Parathyroid adenoma (tissue), 2 donors: ENCODE measurements at regions not wholly inside any gene's neighbourhood (a gene's known extent, or its start where the extent isn't known, plus 50 kb on each side); places are given as distances from the start of the nearest gene placed in this dataset.

Experiments
- H2AFZ ChIP-seq: fragments of 300-600 bp; sonication (generic); one replicate; pipeline ENCODE4 v1.7.0; 2017; ENCODE audit warnings: antibody characterized with exemption, mild to moderate bottlenecking
- H3K27ac ChIP-seq: fragments of 300-600 bp; sonication (generic); one replicate; pipeline ENCODE4 v1.7.0; 2017
- H3K27me3 ChIP-seq: fragments of 300-600 bp; sonication (generic); one replicate; pipeline ENCODE4 v1.7.0; 2017; ENCODE audit warnings: low read length; ENCODE audit not compliant: control insufficient read depth, insufficient read depth
- H3K36me3 ChIP-seq: fragments of 300-600 bp; sonication (generic); one replicate; pipeline ENCODE4 v1.7.0; 2017; ENCODE audit warnings: low read length; ENCODE audit not compliant: control insufficient read depth, insufficient read depth
- H3K4me1 ChIP-seq: fragments of 300-600 bp; sonication (generic); one replicate; pipeline ENCODE4 v1.7.0; 2017; ENCODE audit warnings: control low read depth
- H3K4me2 ChIP-seq: fragments of 300-600 bp; sonication (generic); one replicate; pipeline ENCODE4 v1.7.0; 2017; ENCODE audit warnings: low read length
- H3K4me3 ChIP-seq: fragments of 300-600 bp; sonication (generic); one replicate; pipeline ENCODE4 v1.7.0; 2017; ENCODE audit warnings: low read depth, low read length
- H3K79me2 ChIP-seq: fragments of 300-600 bp; sonication (generic); one replicate; pipeline ENCODE4 v1.7.0; 2017; ENCODE audit warnings: control low read depth
- H3K9ac ChIP-seq: fragments of 300-600 bp; sonication (generic); one replicate; pipeline ENCODE4 v1.7.0; 2017; ENCODE audit warnings: mild to moderate bottlenecking
- H3K9me3 ChIP-seq: fragments of 300-600 bp; sonication (generic); one replicate; pipeline ENCODE4 v1.7.0; 2017; ENCODE audit warnings: low read length; ENCODE audit not compliant: control insufficient read depth
- CTCF ChIP-seq: fragments of 300-600 bp; sonication (generic); IDR thresholded peaks from one replicate; pipeline ENCODE4 v1.7.0; 2017; ENCODE audit warnings: antibody characterized with exemption, mild to moderate bottlenecking
- donor health status: primary hyperparathyroidism.

- no peak overlapping the region for H2AFZ ChIP-seq
- no peak overlapping the region for H3K4me2 ChIP-seq
- no peak overlapping the region for H3K27ac ChIP-seq
- no peak overlapping the region for H3K4me3 ChIP-seq
- H3K79me2 ChIP-seq, result no peaks in the 10 kb centered on the region
- H3K4me1 ChIP-seq, result no peaks in the 10 kb centered on the region
- no peaks in the 10 kb centered on the region for H3K36me3 ChIP-seq
- H3K27me3 ChIP-seq, result no peaks in the 10 kb centered on the region
- H3K9me3 ChIP-seq, result no peaks in the 10 kb centered on the region
- no peak overlapping the region for H3K9ac ChIP-seq
- TF ChIP-seq CTCF, result no peak
Measured at GRCh38 chr1:212203630-212204029, 81.6 kb upstream of the PPP2R5A start.

DNA sequence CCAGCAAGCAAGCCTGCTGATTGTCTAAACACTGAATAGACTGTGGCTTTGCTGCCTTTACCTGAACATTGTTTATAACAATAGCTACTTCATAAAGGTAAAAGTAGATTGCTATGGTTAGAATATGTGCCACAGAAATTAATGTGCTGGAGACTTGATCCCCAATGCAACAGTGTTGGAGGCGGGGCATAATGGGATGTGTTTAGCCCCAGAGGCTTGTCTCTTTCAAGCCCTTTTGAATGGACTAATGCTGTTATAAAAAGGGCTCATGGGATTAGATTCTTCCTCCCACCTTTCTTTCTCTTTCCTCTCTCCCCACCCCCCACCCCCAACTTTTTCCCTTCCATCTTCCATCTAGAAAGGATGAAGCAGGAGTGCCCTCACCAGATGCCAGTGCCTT, 80.2 kb upstream of the PPP2R5A start:
- Histone ChIP-seq H3K9me3 (no peaks in the 10 kb centered on the region), H3K4me3 (no peak overlapping the region), H3K27ac (no peak overlapping the region), H3K4me1 (no peaks in the 10 kb centered on the region), H3K36me3 (no peaks in the 10 kb centered on the region), H3K4me2 (no peak overlapping the region), H2AFZ (no peak overlapping the region), H3K79me2 (no peaks in the 10 kb centered on the region), H3K9ac (no peak overlapping the region), H3K27me3 (no peaks in the 10 kb centered on the region)
- TF ChIP-seq CTCF, result no peak

DNA sequence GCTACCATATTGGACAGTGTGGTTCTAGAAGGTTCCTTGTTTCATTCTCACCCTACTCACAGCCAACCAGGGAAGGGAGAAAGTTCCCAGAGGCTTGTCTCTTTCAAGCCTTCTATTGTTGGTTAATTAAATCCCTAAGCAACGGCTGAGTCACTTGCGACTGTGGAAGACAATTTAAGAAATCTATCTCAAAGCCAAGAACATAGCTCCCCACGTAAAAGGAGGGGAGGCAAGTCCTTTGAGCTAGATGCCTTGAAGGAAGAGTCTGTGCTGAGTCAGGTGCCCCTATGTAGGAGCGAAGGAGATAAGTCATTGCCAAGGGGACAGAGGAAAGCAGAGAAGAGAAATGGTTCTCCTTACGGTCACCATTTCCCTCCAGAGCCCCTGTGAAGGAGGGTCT, 79.4 kb upstream of the PPP2R5A start:
- H2AFZ ChIP-seq, result no peak overlapping the region
- no peak overlapping the region for H3K27ac ChIP-seq
- H3K36me3 ChIP-seq, result no peaks in the 10 kb centered on the region
- H3K9ac ChIP-seq, result no peak overlapping the region
- TF ChIP-seq CTCF, result no peak
- H3K27me3 ChIP-seq, result no peaks in the 10 kb centered on the region
- no peaks in the 10 kb centered on the region for H3K9me3 ChIP-seq
- H3K4me2 ChIP-seq, result no peak overlapping the region
- H3K79me2 ChIP-seq, result no peaks in the 10 kb centered on the region
- no peaks in the 10 kb centered on the region for H3K4me1 ChIP-seq
- H3K4me3 ChIP-seq, result no peak overlapping the region

DNA sequence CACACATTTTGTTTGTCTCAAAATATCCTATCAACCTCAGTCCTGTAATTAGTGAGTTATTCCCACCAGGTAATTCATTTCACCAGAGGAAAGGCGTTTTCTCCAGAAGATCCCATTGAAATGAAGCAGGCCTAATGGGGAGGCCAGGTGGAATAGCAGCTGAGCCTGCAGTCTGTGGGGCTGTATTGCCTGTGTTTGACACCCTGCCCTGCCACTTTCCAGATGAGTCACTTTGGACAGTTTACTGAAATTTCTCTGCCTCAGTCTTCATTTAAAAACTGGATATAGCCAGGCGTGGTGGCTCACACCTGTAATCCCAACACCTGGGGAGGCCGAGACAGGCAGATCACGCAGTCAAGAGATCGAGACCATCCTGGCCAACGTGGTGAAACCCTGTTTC, 78.1 kb upstream of the PPP2R5A start:
- H3K27me3 ChIP-seq, result no peaks in the 10 kb centered on the region
- no peak overlapping the region for H3K4me2 ChIP-seq
- TF ChIP-seq CTCF, result no peak
- no peaks in the 10 kb centered on the region for H3K4me1 ChIP-seq
- H3K36me3 ChIP-seq, result no peaks in the 10 kb centered on the region
- no peaks in the 10 kb centered on the region for H3K79me2 ChIP-seq
- no peaks in the 10 kb centered on the region for H3K9me3 ChIP-seq
- no peak overlapping the region for H3K9ac ChIP-seq
- no peak overlapping the region for H2AFZ ChIP-seq
- H3K27ac ChIP-seq, result no peak overlapping the region
- H3K4me3 ChIP-seq, result no peak overlapping the region

GRCh38 chr1:212207822-212208520, 77.2 kb upstream of the PPP2R5A start:
- H3K27ac ChIP-seq, result no peak overlapping the region
- TF ChIP-seq CTCF, result no peak
- H2AFZ ChIP-seq, result no peak overlapping the region

More at GRCh38 chr1:212207822-212208520, 77.2 kb upstream of the PPP2R5A start:
- Histone ChIP-seq H3K4me1 (no peaks in the 10 kb centered on the region), H3K9ac (no peak overlapping the region), H3K4me3 (no peak overlapping the region), H3K27me3 (no peaks in the 10 kb centered on the region), H3K4me2 (no peak overlapping the region), H3K9me3 (no peaks in the 10 kb centered on the region), H3K79me2 (no peaks in the 10 kb centered on the region), H3K36me3 (no peaks in the 10 kb centered on the region)
